ENCODE measurements at regions not wholly inside any gene's neighbourhood (a gene's known extent, or its start where the extent isn't known, plus 50 kb on each side); places are given as distances from the start of the nearest gene placed in this dataset.

GRCh38 chr3:151600783-151601182, 132.9 kb upstream of the AADACL2 start:
- no TSS peak for BruUV-seq (replicated peaks)
- Mint-ChIP-seq H3K27me3 (ENCODE audit: insufficient read depth, unreplicated experiment) (no peaks in the 10 kb centered on the region), H3K4me3 (ENCODE audit: unreplicated experiment) (no peak overlapping the region), H3K4me1 (ENCODE audit: insufficient read depth, unreplicated experiment) (no peaks in the 10 kb centered on the region), H3K9me3 (ENCODE audit: unreplicated experiment) (no peaks in the 10 kb centered on the region), H3K27ac (ENCODE audit: low read depth, unreplicated experiment) (no peak overlapping the region), H3K36me3 (ENCODE audit: insufficient read depth, unreplicated experiment) (no peaks in the 10 kb centered on the region)
- POLR2A ChIA-PET = interaction anchor here (0.7 kb wide), 1 partner anchor 17 kb away, joined by 3 read pairs; no protein-coding TSS in a partner anchor
- DNase-seq (ENCODE audit: unreplicated experiment) = no peak
- intact Hi-C loops (cut with micrococcal nuclease) = no loop called here
- CTCF ChIA-PET = interaction anchor here (0.6 to 1.1 kb wide), 3 partner anchors 10 to 391 kb away, joined by 3 to 6 read pairs (median 3); no protein-coding TSS in a partner anchor
- no peak for TF ChIP-seq CTCF (IDR thresholded peaks at IDR 0.05; ENCODE audit: unreplicated experiment)

- H3K36me3 Mint-ChIP-seq (ENCODE audit: insufficient read depth, unreplicated experiment) = no peaks in the 10 kb centered on the region
- no peak overlapping the region for H3K27ac Mint-ChIP-seq (ENCODE audit: low read depth, unreplicated experiment)
- ChIA-PET POLR2A (no interaction called here), CTCF (interaction anchor here (0.7 to 1.2 kb wide), 2 partner anchors 11 to 14 kb away, joined by 3 to 4 read pairs; no protein-coding TSS in a partner anchor)
- TF ChIP-seq CTCF (IDR thresholded peaks at IDR 0.05; ENCODE audit: unreplicated experiment) = no peak
- intact Hi-C loops (cut with micrococcal nuclease) = no loop called here
- H3K27me3 Mint-ChIP-seq (ENCODE audit: insufficient read depth, unreplicated experiment) = no peaks in the 10 kb centered on the region
- no peaks in the 10 kb centered on the region for H3K9me3 Mint-ChIP-seq (ENCODE audit: unreplicated experiment)
- no TSS peak for BruUV-seq (replicated peaks)
- H3K4me1 Mint-ChIP-seq (ENCODE audit: insufficient read depth, unreplicated experiment) = no peaks in the 10 kb centered on the region
- no peak overlapping the region for H3K4me3 Mint-ChIP-seq (ENCODE audit: unreplicated experiment)
- no peak for DNase-seq (ENCODE audit: unreplicated experiment)
Observed at GRCh38 chr3:151599103-151599672, 134.5 kb upstream of the AADACL2 start.

GRCh38 chr3:151596940-151597339, 136.1 kb upstream of the IGSF10 start:
- Mint-ChIP-seq H3K9me3 (ENCODE audit: unreplicated experiment) (no peaks in the 10 kb centered on the region), H3K36me3 (ENCODE audit: insufficient read depth, unreplicated experiment) (no peaks in the 10 kb centered on the region), H3K4me3 (ENCODE audit: unreplicated experiment) (no peak overlapping the region), H3K27me3 (ENCODE audit: insufficient read depth, unreplicated experiment) (no peaks in the 10 kb centered on the region), H3K27ac (ENCODE audit: low read depth, unreplicated experiment) (no peak overlapping the region), H3K4me1 (ENCODE audit: insufficient read depth, unreplicated experiment) (no peaks in the 10 kb centered on the region)
- BruUV-seq (replicated peaks) = no TSS peak
- DNase-seq (ENCODE audit: unreplicated experiment) = no peak
- no peak for TF ChIP-seq CTCF (IDR thresholded peaks at IDR 0.05; ENCODE audit: unreplicated experiment)
- ChIA-PET CTCF (interaction anchor here (0.6 kb wide), 1 partner anchor 1475 kb away, joined by 4 read pairs; no protein-coding TSS in a partner anchor), POLR2A (no interaction called here)
- intact Hi-C loops (cut with micrococcal nuclease) = no loop called here

GRCh38 chr3:151593928-151594327, 133.1 kb upstream of the IGSF10 start:
- H3K9me3 Mint-ChIP-seq (ENCODE audit: unreplicated experiment) = no peaks in the 10 kb centered on the region
- H3K27me3 Mint-ChIP-seq (ENCODE audit: insufficient read depth, unreplicated experiment) = no peaks in the 10 kb centered on the region
- intact Hi-C loops (cut with micrococcal nuclease) = no loop called here
- no peak overlapping the region for H3K27ac Mint-ChIP-seq (ENCODE audit: low read depth, unreplicated experiment)
- no peak for TF ChIP-seq CTCF (IDR thresholded peaks at IDR 0.05; ENCODE audit: unreplicated experiment)
- H3K4me1 Mint-ChIP-seq (ENCODE audit: insufficient read depth, unreplicated experiment) = no peaks in the 10 kb centered on the region
- no TSS peak for BruUV-seq (replicated peaks)
- no peak overlapping the region for H3K4me3 Mint-ChIP-seq (ENCODE audit: unreplicated experiment)
- ChIA-PET CTCF (interaction anchor here (0.6 kb wide), 2 partner anchors 14 to 216 kb away, joined by 3 read pairs; no protein-coding TSS in a partner anchor), POLR2A (no interaction called here)
- DNase-seq (ENCODE audit: unreplicated experiment) = no peak
- no peaks in the 10 kb centered on the region for H3K36me3 Mint-ChIP-seq (ENCODE audit: insufficient read depth, unreplicated experiment)

All from MCF 10A (cell line).